AG08395 (cell line): ENCODE measurements at regions not wholly inside any gene's neighbourhood (a gene's known extent, or its start where the extent isn't known, plus 50 kb on each side); places are given as distances from the start of the nearest gene placed in this dataset.
"Not testable (repeated sequence)": the region's sequence is repeated elsewhere in the genome, so short reads cannot be mapped to it uniquely, and the experiment has no call there.

ENCODE experiments used
- DNase-seq: peaks from one replicate; pipeline ENCODE4 v3.0.0; 2012; ENCODE audit warnings: mixed read lengths, low spot score

DNA sequence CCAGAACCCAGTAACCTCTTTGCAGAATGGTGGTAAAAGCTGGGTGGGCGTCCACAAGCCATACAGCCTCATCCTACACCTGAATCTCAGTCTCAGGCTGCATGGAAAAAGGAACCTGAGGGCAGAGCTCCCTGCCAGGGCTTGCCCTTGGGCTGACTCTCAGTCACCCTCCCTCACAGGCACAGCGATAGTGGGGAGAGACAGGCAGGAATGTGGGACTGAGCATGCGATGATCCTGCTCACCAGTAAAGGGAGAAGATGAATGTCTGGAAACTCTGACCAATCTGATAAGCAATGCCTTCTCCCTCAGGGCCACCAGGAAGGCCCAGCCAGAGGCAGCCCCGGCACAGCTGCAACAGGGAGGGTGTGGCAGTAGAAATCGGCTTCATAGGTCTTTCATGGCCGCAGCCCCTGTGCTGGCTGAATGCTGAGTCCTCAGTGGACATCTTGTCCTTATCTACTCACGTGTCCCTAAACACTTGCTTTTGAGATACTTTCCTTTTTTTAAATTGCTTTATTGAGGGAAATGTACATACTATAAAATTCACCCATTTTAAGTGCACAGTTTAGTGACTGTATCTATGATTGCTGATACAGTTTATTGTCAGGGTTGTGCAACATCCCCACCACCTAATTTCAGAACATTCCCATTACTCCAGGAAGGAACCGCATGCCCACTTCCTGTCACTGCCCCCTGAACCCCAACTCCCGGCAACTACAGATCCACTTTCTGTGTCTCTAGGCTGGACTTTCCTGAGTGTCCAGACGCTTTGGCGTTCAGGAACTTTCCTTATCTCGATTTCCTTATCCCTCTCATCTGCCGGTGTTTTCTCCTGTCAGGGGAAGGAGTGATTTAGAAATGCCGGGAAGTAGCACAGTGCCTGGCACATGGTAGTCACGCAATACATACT lies 258.1 kb downstream of the PCNX1 start:
- DNase-seq = peak; percentile 58

DNA sequence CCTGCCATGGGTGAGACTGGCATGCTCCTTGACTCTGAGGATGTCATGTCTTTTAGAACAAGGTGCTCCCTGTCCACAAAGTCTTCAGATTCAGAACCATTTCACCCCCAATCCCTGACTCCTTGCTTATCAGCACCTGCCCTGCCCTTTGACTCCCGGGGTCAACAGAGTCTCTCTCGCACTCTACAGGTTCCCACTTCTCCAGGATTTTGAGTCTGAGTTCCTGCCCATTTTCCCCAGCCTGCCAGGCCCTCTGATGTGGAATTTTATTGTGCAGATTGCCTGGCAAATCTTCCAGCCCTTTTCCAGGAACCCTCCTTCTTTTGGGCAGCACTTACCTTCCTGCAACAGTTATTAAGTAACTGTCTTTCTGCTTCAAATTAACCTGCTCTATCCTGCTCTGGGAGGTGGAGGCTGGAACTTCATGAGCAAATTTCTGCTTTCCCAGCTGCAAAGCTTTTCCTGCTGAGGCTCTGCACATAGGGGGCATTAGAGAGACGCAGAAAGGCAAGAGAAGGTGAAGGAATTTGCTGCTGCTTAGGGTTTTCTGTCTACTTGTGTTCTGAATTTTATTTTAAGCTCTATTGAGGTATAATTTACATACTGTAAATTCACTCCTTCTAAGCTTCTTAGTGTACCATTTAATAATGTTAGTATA lies 259.1 kb downstream of the PCNX1 start:
- DNase-seq = peak; percentile 81

DNA sequence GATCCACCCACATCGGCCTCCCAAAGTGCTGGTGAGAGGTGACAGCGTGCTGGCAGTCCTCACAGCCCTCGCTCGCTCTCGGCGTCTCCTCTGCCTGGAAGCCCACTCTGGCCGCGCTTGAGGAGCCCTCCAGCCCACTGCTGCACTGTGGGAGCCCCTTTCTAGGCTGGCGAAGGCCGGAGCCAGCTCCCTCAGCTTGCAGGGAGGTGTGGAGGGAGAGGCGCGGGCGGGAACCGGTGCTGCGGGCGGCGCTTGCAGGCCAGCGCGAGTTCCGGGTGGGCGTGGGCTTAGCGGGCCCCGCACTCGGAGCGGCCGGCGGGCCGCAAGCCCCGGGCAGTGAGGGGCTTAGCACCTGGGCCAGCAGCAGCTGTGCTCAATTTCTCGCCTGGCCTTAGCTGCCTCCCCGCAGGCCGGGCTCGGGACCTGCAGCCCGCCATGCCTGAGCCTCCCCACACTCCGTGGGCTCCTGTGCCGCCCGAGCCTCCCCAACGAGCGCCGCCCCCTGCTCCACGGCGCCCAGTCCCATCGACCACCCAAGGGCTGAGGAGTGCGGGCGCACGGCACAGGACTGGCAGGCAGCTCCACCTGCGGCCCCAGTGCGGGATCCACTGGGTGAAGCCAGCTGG lies 260.2 kb downstream of the PCNX1 start:
- DNase-seq = not testable (repeated sequence)

DNA sequence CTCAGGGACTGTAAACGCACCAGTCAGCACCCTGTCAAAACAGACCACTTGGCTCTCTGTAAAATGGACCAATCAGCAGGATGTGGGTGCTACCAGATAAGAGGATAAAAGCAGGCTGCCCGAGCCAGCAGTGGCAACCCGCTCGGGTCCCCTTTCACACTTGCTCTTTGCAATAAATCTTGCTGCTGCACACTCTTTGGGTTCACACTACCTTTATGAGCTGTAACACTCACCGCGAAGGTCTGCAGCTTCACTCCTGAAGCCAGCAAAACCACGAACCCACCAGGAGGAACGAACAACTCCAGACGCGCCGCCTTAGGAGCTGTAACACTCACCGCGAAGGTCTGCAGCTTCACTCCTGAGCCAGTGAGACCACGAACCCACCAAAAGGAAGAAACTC lies 260.9 kb downstream of the PCNX1 start:
- not testable (repeated sequence) for DNase-seq

DNA sequence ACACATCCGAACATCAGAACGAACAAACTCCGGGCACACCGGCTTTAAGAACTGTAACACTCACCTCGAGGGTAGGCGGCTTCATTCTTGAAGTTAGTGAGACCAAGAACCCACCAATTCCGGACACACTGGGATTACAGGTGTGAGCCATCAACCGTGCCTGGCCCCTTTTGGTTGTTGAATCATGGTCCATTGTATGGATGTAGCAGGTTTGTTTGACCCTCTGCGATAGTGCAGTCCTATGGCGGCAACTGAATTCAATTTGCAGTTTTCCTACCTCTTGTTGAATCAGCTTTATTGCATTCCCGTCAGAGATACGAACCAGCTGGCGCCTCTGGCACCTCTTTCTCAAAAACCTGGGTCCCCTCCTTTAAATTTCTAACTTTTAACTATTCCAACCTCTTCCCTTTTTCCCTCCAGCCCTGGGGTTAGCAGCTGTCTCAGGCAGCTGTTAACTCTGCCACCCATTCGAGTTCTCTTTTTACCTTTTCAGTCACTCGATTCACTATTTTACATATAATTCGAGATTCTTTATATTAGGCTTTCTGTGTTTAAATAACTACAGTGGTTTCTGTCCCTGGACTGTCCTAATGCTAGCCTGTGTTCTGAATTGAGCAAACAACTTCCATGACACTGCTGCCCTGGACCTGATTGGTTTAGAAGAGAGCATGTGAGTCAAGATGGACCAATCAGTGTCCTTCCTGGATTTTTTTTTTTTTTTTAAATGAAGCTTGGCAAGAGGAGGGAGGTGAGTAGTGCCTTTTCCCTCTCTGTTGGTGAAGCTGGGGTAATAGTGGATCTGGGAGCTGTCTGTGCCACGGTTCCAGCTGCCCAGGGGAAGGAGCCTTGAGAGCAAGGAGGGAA lies 261.5 kb downstream of the PCNX1 start:
- no peak for DNase-seq

DNA sequence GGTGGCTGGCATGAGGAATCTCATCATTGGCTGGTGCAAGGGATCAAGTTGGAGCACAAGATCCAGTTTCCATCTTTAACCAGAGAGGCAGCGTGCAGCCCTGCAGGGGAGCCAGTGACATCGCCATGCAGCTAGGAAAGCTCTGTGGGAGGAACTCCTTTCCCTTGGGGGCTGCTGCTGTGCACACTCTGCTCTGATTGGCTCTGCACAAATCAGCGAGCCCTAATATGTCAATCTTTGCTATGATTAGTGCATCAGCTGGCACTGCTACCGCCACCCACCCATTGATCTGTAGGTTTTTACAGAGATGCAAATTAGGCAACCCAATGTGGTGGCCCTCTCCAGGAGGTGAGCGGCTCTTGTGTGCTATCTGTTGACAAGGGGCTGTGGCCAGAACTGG lies 262.6 kb downstream of the PCNX1 start:
- no peak for DNase-seq

DNA sequence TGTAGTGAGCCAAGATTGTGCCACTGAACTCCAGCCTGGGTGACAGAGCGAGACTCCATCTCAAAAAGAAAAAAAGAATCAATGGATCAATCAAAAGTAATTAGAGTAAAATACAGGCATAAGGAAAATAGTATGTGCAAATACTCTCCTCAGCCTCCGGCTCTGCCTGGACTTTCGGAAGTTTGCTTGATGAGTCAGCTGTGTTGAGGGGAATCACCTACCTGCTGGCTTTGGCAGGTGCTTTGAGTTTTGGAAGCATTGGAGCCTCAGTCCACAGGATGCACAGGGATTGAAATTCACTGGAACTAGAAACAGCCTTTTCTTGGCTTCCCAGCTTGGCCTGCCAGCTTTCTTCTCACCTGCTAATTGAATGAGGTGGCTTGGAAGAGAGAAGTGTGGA lies 268.2 kb downstream of the PCNX1 start:
- DNase-seq = no peak

DNA sequence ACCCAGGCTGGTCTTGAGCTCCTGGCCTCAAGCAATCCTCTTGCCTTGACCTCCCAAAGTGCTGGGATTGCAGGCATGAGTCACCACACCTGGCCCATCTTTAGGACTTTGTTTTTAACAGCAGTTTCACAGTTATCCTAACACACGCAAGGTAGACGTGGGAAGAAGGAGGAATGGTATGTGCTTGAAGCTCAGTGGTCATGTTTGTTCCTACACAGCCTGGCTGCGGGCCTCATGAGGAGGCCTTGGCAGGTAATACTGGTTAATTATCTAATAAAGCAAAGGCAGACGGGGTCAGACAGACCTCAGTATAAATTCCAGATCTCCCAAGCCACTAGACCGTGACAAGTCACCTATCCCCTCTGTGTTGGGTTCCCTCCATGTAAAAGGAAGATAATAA lies 271.8 kb downstream of the PCNX1 start:
- DNase-seq = no peak

DNA sequence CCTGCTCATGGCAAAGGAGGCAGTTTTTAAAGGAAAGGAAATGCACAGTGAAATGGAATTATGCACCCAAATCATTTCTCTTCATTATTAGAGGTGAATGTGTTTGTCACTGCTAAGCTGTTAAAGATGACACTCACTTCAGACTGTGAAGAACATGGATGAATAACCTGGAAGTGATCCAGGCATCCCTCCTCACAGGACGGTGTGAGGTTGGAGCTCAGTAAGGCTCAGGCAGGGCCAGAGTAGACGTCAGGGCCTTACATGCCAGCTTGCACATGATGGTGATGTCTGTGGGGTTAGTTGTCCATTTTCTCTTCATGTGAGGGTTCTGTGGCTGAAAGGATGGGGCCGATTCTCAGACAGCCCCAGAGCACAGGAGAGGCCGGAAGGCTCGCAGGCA lies 273.1 kb downstream of the PCNX1 start:
- DNase-seq = no peak

DNA sequence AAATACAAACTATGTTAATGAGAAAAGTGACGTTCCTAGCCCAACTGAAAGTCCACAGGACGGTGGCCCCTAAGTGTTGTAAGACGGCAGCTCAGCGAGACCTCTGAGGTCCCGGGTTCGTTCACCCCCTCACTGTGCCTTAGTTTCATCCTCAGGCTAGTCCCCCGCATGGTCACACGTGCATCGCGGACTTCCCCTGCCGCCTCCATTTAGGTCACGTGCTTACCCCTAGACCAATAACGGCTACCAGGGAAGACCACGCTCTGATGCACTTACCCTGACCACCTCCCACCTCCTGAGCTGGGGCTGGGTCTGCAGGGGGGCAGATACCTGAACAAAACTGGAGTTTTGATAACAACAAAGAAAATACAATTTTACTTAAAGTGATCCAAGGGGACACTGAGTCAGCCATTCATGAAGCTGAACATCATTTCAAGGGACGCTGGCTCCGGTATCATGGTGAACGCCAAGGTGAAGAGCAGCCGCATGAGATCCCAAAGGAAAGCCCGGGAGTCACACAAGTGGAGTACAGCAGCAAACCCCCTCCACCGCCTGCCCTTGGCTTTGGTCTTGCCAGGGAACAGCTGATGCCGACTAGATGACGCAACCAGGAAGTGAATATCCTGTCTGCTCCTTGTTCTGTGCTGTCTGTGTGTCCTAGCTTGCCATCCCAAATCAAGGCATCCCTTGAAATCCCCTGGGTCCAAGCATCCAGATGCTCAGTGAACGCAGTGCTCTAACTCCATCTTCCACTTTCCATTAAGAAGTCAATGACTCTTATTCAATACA lies 274.1 kb downstream of the PCNX1 start:
- no peak for DNase-seq

DNA sequence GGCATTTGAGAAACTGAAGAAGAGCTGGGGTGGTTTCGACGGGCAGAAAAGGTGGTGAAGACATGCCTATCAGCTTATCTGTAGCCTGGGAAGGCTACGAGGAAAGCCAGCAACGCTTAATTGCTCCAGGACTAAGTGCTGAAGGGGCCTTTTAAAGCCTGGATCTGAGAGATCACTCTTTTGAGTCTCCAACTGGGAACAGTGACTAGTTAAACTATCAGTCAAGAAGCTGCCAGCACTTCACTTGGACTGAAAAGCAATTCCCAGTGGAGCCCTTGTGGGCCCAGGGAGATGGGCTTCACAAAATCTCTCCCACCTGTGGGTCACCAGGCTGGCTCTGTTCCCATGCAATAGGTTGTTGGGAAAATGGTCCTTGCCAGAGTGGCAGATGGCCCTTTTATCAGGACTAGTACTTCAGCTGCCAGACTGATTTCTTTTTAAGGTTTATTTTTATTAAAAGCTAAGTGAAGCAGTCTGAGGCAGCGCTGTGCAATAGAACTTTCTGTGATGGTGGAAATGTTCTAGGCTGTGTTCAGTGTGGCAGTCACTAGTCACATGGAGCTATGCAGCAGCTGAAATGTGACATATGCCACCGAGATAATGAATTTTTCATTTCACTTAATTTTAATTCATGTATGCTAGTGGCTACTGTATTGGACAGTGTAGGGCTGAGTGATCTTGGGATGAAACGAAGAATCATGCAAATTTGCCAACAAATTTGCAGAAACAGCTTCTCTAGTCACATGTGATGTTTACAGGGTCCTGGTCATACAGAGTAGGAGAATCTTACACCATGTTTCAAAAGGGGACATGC lies 276.8 kb downstream of the PCNX1 start:
- DNase-seq = no peak

DNA sequence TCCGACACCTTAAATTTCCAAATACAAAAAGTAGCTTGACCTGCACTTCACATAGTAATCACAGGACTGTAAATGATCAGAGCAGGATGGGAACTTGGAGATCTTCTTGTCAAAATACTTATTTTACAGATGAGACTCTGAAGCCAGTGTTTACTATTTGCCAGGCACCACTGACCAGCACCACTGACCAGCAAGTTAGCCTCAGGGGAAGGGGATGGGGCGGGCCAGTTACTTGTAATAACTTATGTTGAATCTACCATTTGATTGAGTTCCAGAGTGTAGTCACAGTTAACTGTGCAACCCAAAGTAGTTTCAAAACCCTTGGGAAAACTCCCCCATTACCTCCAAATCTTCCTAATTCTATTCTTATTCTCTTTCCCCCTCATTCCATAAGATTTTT lies 278.4 kb downstream of the PCNX1 start:
- no peak for DNase-seq

DNA sequence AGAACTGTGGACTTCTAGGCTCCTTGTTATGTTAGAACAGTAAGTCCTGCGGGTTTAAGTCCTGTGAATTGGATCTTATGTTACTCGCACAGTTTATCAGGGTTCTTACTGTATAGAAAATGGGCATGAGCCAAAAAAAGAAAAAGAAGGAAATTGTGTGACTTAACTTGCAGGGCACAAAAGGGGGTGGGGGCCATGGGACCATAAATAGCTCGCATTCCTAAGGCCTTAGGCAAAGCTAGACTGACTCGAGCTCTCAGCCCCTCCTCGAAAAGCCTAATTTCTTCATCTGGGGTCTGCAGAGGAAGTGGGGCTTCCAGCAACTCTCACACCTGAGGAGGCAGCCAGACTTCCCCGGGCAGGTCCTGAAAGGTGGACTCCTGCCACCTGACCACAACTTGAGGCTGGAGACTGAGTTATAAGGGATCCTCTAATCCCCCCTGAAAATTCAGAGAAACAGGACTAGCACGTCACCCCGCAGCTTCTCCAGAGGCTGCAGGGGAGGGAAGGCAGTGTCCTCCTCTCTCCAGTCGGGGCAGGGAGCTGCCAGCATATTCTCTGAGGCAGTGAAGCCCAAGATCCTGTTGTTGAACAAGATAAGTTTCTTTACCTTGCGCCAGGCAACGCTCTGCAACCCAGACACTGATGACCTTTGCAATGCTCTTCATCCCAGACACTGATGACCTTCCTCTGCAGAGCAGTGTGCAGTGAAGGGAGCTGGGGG lies 280.5 kb downstream of the PCNX1 start:
- DNase-seq = no peak

DNA sequence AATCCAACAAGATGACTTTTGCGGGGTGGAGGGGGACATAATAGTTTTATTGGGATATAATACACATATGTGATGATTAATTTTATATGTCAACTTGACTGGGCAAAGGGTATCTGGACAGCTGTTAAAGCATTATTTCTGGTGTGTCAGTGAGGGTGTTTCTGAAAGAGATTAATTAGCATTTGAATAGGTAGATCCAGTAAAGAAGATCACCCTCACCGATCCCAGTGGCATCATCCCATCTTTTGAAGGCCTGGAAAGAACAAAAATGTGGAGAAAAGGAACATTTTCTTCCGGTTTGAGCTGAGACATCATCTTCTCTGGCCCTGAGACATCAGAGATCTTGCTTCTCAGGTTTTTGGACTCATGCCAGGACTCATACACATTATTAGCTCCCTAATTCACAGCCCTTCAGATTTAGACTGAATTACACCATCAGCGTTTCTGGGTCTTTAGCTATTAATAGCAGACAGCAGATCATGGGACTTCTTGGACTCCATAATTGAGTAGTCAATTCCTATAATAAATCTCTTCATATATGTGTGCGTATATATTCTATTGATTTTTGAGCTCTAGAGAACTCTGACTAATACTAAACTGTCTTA lies 283.6 kb downstream of the PCNX1 start:
- DNase-seq = no peak

DNA sequence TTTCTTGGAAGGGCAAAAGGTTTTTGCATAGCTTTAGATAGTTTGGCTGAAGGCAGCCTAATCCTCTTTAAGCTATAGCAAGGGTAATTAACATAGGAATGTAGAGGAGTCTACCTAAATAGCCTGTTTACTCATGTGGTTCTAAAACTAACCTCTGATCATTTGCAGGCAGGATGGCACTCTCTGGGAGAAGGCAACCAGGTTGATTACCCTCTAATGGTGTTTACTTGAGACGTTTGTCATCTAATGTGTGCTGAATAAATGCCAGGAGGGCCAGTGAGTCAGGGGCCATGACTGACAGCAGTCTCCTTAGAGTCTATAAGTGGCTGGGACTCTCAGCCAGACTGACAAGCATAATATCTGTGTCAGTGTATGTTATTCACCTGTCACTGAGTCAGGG lies 286.4 kb downstream of the PCNX1 start:
- no peak for DNase-seq

DNA sequence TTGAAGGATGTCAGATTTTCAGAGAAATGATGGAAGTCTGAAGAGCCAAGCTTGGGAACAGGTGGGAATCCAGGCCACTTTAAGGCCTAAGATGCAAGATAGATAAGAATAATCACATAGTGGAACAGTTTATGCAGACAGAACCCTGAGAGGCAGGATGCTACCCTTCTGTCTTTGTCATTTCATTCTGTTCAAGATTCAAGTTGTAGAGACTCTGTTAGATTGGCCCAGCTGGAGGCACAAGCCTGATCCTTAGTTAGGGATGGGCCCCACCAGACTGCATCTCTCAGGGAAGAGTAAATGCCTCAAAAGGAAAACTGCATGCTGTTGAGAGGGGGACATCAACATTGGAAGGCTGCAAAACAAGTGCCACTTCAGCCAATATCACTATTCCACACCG lies 287.0 kb downstream of the PCNX1 start:
- DNase-seq = no peak

DNA sequence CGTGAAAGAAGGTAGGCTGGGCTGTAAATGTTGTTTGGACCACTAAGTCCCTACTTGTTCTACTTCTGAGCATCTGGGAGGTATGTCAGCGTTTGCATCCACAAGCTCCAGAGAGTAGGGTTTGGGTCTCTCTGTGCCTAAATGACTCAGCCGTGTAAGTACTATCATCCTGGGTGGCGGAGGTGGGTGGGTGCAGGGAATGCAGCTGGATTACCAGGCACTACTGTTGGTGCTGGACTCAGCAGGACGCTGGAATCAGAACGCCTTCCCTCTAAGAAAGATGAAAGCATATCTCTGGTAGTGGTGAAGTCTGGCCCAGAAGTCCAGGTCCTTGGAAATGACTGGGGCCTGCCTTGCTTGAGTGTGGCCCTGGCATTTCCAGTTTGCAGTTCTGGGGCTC lies 289.7 kb downstream of the PCNX1 start:
- no peak for DNase-seq

DNA sequence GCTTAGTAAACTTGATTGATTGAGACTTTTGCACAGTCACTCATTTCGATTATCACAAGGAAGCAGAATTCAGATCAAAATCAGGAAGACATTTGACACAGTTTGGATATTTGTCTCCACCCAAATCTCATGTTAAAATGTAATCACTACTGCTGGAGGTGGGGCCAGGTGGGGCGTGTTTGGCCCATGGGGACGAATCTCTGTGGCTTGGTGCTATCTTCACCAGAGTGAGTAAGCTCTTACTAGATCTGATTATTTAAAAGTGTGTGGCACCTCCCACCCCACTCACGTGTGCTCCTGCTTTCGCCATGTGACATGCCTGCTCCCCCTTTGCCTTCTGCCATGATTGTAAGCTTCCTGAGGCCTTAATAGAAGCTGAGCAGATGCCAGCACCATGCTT lies 291.4 kb downstream of the PCNX1 start:
- no peak for DNase-seq

DNA sequence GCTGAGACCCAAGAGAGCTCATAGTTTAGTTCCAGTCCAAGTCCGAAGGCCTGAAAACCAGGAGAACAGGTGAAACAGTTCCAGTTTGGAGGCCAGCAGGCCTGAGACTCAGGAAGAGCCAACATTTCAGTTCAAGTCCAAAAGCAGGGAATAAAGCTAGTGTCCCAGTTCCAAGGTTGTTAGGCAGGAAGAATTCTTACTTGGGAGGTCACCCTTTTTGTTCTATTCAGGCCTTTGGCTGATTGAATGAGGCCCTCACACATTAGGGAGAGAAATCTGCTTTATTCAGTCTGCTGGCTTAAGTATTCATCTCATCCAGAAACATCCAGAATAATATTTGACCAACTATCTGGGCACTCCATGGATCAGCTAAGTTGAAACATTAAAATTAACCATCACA lies 294.6 kb downstream of the PCNX1 start:
- DNase-seq = no peak
